Spleen (tissue), 7 donors: ENCODE measurements at regions not wholly inside any gene's neighbourhood (a gene's known extent, or its start where the extent isn't known, plus 50 kb on each side); places are given as distances from the start of the nearest gene placed in this dataset.

Experiments used
- POLR2A ChIP-seq, 3 donors: fragments of 450-650 bp; IDR thresholded peaks; one replicate each; pipeline ENCODE4 v1.5.1; 2017; ENCODE audit warnings: antibody characterized with exemption in 3 of 3, mild to moderate bottlenecking in 1 of 3
- POLR2AphosphoS5 ChIP-seq, 3 donors: sonication (generic); formaldehyde crosslinking; IDR thresholded peaks; one replicate each; pipeline ENCODE4 v1.5.1; 2017; ENCODE audit warnings: antibody characterized with exemption in 3 of 3
- TF ChIP-seq, protein P1 (sequence below), 11 experiments: fragments of 200-600 bp in 7 of 11; fragments of 450-650 bp in 4 of 11; sonication (generic) in 4 of 11; IDR thresholded peaks in 8 of 11; conservative IDR thresholded peaks in 3 of 11; 1 replicate in 7 of 11; 2 replicates in 4 of 11; pipeline versions ENCODE4 v1.4.0 to v1.8.0; 2016 to 2021; ENCODE audit warnings: antibody characterized with exemption in 11 of 11, inconsistent platforms in 4 of 11, mild to moderate bottlenecking in 1 of 11
- donor health status: DM: no; HTN: no; CAD: no; lungs with moderate emphysema.
- donor health status: DM: no; HTN: no; CAD: no.
- donor health status: DM: no; HTN: no; CAD: no.

DNA sequence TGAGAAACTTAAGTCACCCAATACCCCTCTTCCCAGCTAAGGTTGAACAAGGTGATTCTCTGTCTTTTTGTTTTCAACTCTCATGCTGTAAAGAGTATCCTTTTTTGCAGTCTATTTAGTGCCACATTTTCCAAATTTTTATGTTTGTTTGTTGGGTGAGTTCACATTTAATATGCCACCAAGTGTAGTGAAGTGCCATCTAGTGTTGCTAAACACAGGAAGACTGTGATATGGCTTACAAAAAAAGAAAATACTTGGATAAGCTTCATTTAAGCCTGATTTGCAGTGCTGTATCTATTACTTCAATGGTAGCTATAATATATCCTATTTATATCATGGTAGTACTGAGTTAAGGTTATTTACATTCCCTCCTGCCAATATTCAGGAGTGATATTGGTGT, 319.2 kb upstream of the CHORDC1 start:
- TF ChIP-seq, protein P1, sequence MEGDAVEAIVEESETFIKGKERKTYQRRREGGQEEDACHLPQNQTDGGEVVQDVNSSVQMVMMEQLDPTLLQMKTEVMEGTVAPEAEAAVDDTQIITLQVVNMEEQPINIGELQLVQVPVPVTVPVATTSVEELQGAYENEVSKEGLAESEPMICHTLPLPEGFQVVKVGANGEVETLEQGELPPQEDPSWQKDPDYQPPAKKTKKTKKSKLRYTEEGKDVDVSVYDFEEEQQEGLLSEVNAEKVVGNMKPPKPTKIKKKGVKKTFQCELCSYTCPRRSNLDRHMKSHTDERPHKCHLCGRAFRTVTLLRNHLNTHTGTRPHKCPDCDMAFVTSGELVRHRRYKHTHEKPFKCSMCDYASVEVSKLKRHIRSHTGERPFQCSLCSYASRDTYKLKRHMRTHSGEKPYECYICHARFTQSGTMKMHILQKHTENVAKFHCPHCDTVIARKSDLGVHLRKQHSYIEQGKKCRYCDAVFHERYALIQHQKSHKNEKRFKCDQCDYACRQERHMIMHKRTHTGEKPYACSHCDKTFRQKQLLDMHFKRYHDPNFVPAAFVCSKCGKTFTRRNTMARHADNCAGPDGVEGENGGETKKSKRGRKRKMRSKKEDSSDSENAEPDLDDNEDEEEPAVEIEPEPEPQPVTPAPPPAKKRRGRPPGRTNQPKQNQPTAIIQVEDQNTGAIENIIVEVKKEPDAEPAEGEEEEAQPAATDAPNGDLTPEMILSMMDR (IDR thresholded peaks at IDR 0.05 in 8 of 11, conservative IDR thresholded peaks at IDR 0.05 in 3 of 11), result no peak
- no peak for TF ChIP-seq POLR2A (IDR thresholded peaks at IDR 0.05)
- TF ChIP-seq POLR2AphosphoS5 (IDR thresholded peaks at IDR 0.05), result no peak
